Neural cell (in vitro differentiated cells): ENCODE measurements at regions not wholly inside any gene's neighbourhood (a gene's known extent, or its start where the extent isn't known, plus 50 kb on each side); places are given as distances from the start of the nearest gene placed in this dataset.

Source experiments
- H2AFZ ChIP-seq: fragments of 200-600, 300-800 bp; sonication (generic), shearing (Covaris generic); 2 replicates; pipeline ENCODE4 v1.6.0; 2014; ENCODE audit warnings: low read depth, mild to moderate bottlenecking, antibody characterized with exemption, low read length, moderate library complexity
- H3F3A ChIP-seq: fragments of 200-600 bp; shearing (Covaris generic); 2 replicates; pipeline ENCODE4 v1.6.1; 2016; ENCODE audit warnings: mild to moderate bottlenecking, moderate library complexity, mixed read lengths, antibody characterized with exemption, low read length; ENCODE audit not compliant: insufficient read depth, poor library complexity, severe bottlenecking
- H3K27ac ChIP-seq: fragments of 200-600, 300-800 bp; sonication (generic), shearing (Covaris generic); 2 replicates; pipeline ENCODE4 v1.5.1; 2014; ENCODE audit warnings: mild to moderate bottlenecking, low read length, moderate library complexity
- H3K27me3 ChIP-seq: fragments of 300-800, 200-600 bp; sonication (generic), shearing (Covaris generic); 2 replicates; pipeline ENCODE4 v1.6.0; 2014; ENCODE audit warnings: mild to moderate bottlenecking, low read depth, low read length, moderate library complexity; ENCODE audit not compliant: insufficient read depth
- H3K36me3 ChIP-seq: fragments of 300-800, 200-600 bp; sonication (generic), shearing (Covaris generic); 2 replicates; pipeline ENCODE4 v1.5.1; 2014; ENCODE audit warnings: mild to moderate bottlenecking, antibody characterized with exemption, low read length, moderate library complexity; ENCODE audit not compliant: insufficient read depth
- H3K4me2 ChIP-seq: fragments of 300-800, 200-600 bp; sonication (generic), shearing (Covaris generic); 2 replicates; pipeline ENCODE4 v1.6.0; 2014; ENCODE audit warnings: mild to moderate bottlenecking, low read length
- H3K4me3 ChIP-seq: fragments of 300-800, 200-600 bp; sonication (generic), shearing (Covaris generic); 2 replicates; pipeline ENCODE4 v1.5.1; 2014; ENCODE audit warnings: mild to moderate bottlenecking, low read length, moderate library complexity
- H3K79me2 ChIP-seq: fragments of 200-600 bp; shearing (Covaris generic); replicated peaks from 2 replicates; pipeline ENCODE4 v1.6.0; 2014; ENCODE audit warnings: mild to moderate bottlenecking, low read length, moderate library complexity; ENCODE audit not compliant: insufficient read depth
- H3K9ac ChIP-seq: fragments of 300-800, 200-600 bp; sonication (generic), shearing (Covaris generic); 2 replicates; pipeline ENCODE4 v1.6.1; 2016; ENCODE audit warnings: mild to moderate bottlenecking, low read length, mixed read lengths
- H3K9me2 ChIP-seq: fragments of 200-600 bp; shearing (Covaris generic); 2 replicates; pipeline ENCODE4 v1.6.1; 2016; ENCODE audit warnings: mild to moderate bottlenecking, low read length, mixed read lengths; ENCODE audit not compliant: insufficient read depth
- H3K9me3 ChIP-seq: fragments of 200-600, 300-800 bp; sonication (generic), shearing (Covaris generic); 2 replicates; pipeline ENCODE4 v1.6.1; 2016; ENCODE audit warnings: mild to moderate bottlenecking, mixed run types, low read length, moderate library complexity, mixed read lengths
- H4K20me1 ChIP-seq: fragments of 200-600 bp; shearing (Covaris generic); 2 replicates; pipeline ENCODE4 v1.6.1; 2016; ENCODE audit warnings: mild to moderate bottlenecking, mixed run types; ENCODE audit not compliant: insufficient read depth
- CTCF ChIP-seq: fragments of 450-650 bp; IDR thresholded peaks from 2 replicates; pipeline ENCODE4 v1.5.1; 2014; ENCODE audit warnings: antibody characterized with exemption, mild to moderate bottlenecking, moderate library complexity; ENCODE audit not compliant: poor library complexity, severe bottlenecking
- EP300 ChIP-seq: fragments of 450-650 bp; conservative IDR thresholded peaks from 2 replicates; pipeline ENCODE4 v1.6.1; 2014; ENCODE audit warnings: antibody characterized with exemption, mild to moderate bottlenecking, moderate library complexity; ENCODE audit not compliant: poor library complexity, severe bottlenecking
- EZH2 ChIP-seq: fragments of 200-600, 300-800 bp; shearing (Covaris generic), sonication (generic); IDR thresholded peaks from 2 replicates; pipeline ENCODE4 v1.6.1; 2014; ENCODE audit warnings: antibody characterized with exemption, low read length, borderline replicate concordance, mild to moderate bottlenecking; ENCODE audit not compliant: insufficient read depth, poor library complexity, severe bottlenecking
- MXI1 ChIP-seq: fragments of 450-650 bp; conservative IDR thresholded peaks from 2 replicates; pipeline ENCODE4 v1.6.1; 2014; ENCODE audit warnings: antibody characterized with exemption, mild to moderate bottlenecking; ENCODE audit not compliant: poor library complexity, severe bottlenecking
- POLR2AphosphoS5 ChIP-seq: IDR thresholded peaks from 2 replicates; pipeline ENCODE4 v1.6.1; 2012
- RAD21 ChIP-seq: fragments of 450-650 bp; conservative IDR thresholded peaks from 2 replicates; pipeline ENCODE4 v1.6.1; 2014; ENCODE audit warnings: antibody characterized with exemption, mild to moderate bottlenecking, moderate library complexity
- REST ChIP-seq: IDR thresholded peaks from 2 replicates; pipeline ENCODE4 v1.6.1; 2012; ENCODE audit warnings: borderline replicate concordance
- SMC3 ChIP-seq: fragments of 450-650 bp; conservative IDR thresholded peaks from 2 replicates; pipeline ENCODE4 v1.6.1; 2014; ENCODE audit warnings: antibody characterized with exemption, mild to moderate bottlenecking, moderate library complexity; ENCODE audit not compliant: poor library complexity
- TAF1 ChIP-seq: IDR thresholded peaks from 2 replicates; pipeline ENCODE4 v1.6.1; 2012; ENCODE audit warnings: low read depth

- Histone ChIP-seq H3K79me2 (no peaks in the 10 kb centered on the region), H4K20me1 (no peaks in the 10 kb centered on the region), H3K36me3 (no peaks in the 10 kb centered on the region), H3K27ac (no peak overlapping the region), H3K27me3 (no peaks in the 10 kb centered on the region), H3K4me3 (no peak overlapping the region), H3K9ac (no peak overlapping the region), H3K9me3 (no peaks in the 10 kb centered on the region), H3K4me2 (no peak overlapping the region), H2AFZ (no peak overlapping the region), H3K9me2 (no peaks in the 10 kb centered on the region), H3F3A (no peaks in the 10 kb centered on the region)
- no peak for TF ChIP-seq EP300
- no peak for TF ChIP-seq TAF1
- no peak for TF ChIP-seq EZH2
- no peak for TF ChIP-seq SMC3
- no peak for TF ChIP-seq CTCF
- TF ChIP-seq REST: no peak
- TF ChIP-seq RAD21: no peak
Observed at GRCh38 chr5:16384804-16385203, 80.8 kb downstream of the ZNF622 start.

GRCh38 chr5:16384222-16384621 is 81.4 kb downstream of the ZNF622 start:
- TF ChIP-seq SMC3 (no peak), EZH2 (no peak), EP300 (no peak), MXI1 (no peak), POLR2AphosphoS5 (no peak), TAF1 (no peak), CTCF (no peak), REST (no peak), RAD21 (no peak)
- Histone ChIP-seq H3K27ac (no peak overlapping the region), H3F3A (no peaks in the 10 kb centered on the region), H3K9me2 (no peaks in the 10 kb centered on the region), H3K36me3 (no peaks in the 10 kb centered on the region), H3K27me3 (no peaks in the 10 kb centered on the region), H3K4me3 (no peak overlapping the region), H4K20me1 (no peaks in the 10 kb centered on the region), H3K9ac (no peak overlapping the region), H3K4me2 (no peak overlapping the region), H3K9me3 (no peaks in the 10 kb centered on the region), H3K79me2 (no peaks in the 10 kb centered on the region), H2AFZ (no peak overlapping the region)
